Adipocyte (in vitro differentiated cells): ENCODE measurements at regions not wholly inside any gene's neighbourhood (a gene's known extent, or its start where the extent isn't known, plus 50 kb on each side); places are given as distances from the start of the nearest gene placed in this dataset.

Experiments used
- DNase-seq: peaks from one replicate; pipeline ENCODE4 v3.0.0-alpha.2; 2015; ENCODE audit warnings: low read depth
- H3K27me3 ChIP-seq: replicated peaks from 2 replicates; pipeline ENCODE4 v1.7.0; 2013; ENCODE audit warnings: mild to moderate bottlenecking, low read length, moderate library complexity; ENCODE audit not compliant: control insufficient read depth, insufficient read depth
- H3K36me3 ChIP-seq: 2 replicates; pipeline ENCODE4 v1.7.0; 2013; ENCODE audit warnings: low read length, mild to moderate bottlenecking, moderate library complexity; ENCODE audit not compliant: control insufficient read depth, insufficient read depth, severe bottlenecking
- H3K4me1 ChIP-seq: 2 replicates; pipeline ENCODE4 v1.7.0; 2013; ENCODE audit warnings: mild to moderate bottlenecking, low read length, moderate library complexity; ENCODE audit not compliant: control insufficient read depth, insufficient read depth
- H3K4me3 ChIP-seq: 2 replicates; pipeline ENCODE4 v1.7.0; 2013; ENCODE audit warnings: mild to moderate bottlenecking, low read length, moderate library complexity
- H3K9ac ChIP-seq: 2 replicates; pipeline ENCODE4 v1.7.0; 2013; ENCODE audit warnings: mild to moderate bottlenecking, low read length, moderate library complexity
- H3K9me3 ChIP-seq: 2 replicates; pipeline ENCODE4 v1.7.0; 2013; ENCODE audit warnings: mild to moderate bottlenecking, low read length, moderate library complexity; ENCODE audit not compliant: control insufficient read depth

- no peaks in the 10 kb centered on the region for H3K9me3 ChIP-seq
- H3K4me3 ChIP-seq: no peak overlapping the region
- H3K4me1 ChIP-seq: no peaks in the 10 kb centered on the region
- no peaks in the 10 kb centered on the region for H3K36me3 ChIP-seq
- no peaks in the 10 kb centered on the region for H3K27me3 ChIP-seq
- no peak overlapping the region for H3K9ac ChIP-seq
- no peak for DNase-seq
Observed at GRCh38 chr14:100454437-100454836, 131.3 kb downstream of the SLC25A47 start.

- no peaks in the 10 kb centered on the region for H3K36me3 ChIP-seq
- H3K4me1 ChIP-seq: no peaks in the 10 kb centered on the region
- no peak overlapping the region for H3K9ac ChIP-seq
- no peak overlapping the region for H3K4me3 ChIP-seq
- H3K9me3 ChIP-seq: no peaks in the 10 kb centered on the region
- H3K27me3 ChIP-seq: peaks cover 6% of the 10 kb centered on the region
- DNase-seq: no peak
Observed at GRCh38 chr14:100463937-100464336, 123.3 kb downstream of the BEGAIN start.

- H3K9me3 ChIP-seq: no peaks in the 10 kb centered on the region
- no peak for DNase-seq
- peaks cover 9% of the 10 kb centered on the region for H3K36me3 ChIP-seq
- H3K27me3 ChIP-seq: peaks cover 6% of the 10 kb centered on the region
- H3K4me1 ChIP-seq: no peaks in the 10 kb centered on the region
- H3K9ac ChIP-seq: no peak overlapping the region
- no peak overlapping the region for H3K4me3 ChIP-seq
Observed at GRCh38 chr14:100466111-100466856, 120.9 kb downstream of the BEGAIN start.

GRCh38 chr14:100467046-100467750 is 120.0 kb downstream of the BEGAIN start:
- Histone ChIP-seq H3K4me3 (no peak overlapping the region), H3K9me3 (no peaks in the 10 kb centered on the region), H3K36me3 (peaks cover 9% of the 10 kb centered on the region), H3K27me3 (peaks cover 6% of the 10 kb centered on the region), H3K9ac (no peak overlapping the region), H3K4me1 (no peaks in the 10 kb centered on the region)
- DNase-seq: no peak

GRCh38 chr14:100467939-100468338 is 119.3 kb downstream of the BEGAIN start:
- H3K9ac ChIP-seq: no peak overlapping the region
- no peak for DNase-seq
- no peaks in the 10 kb centered on the region for H3K4me1 ChIP-seq
- peaks cover 6% of the 10 kb centered on the region for H3K27me3 ChIP-seq
- no peak overlapping the region for H3K4me3 ChIP-seq
- peaks cover 9% of the 10 kb centered on the region for H3K36me3 ChIP-seq
- no peaks in the 10 kb centered on the region for H3K9me3 ChIP-seq

GRCh38 chr14:100468557-100468956 is 118.7 kb downstream of the BEGAIN start:
- peaks cover 9% of the 10 kb centered on the region for H3K36me3 ChIP-seq
- no peak for DNase-seq
- H3K9ac ChIP-seq: no peak overlapping the region
- no peaks in the 10 kb centered on the region for H3K9me3 ChIP-seq
- no peaks in the 10 kb centered on the region for H3K4me1 ChIP-seq
- H3K27me3 ChIP-seq: peaks cover 4% of the 10 kb centered on the region
- no peak overlapping the region for H3K4me3 ChIP-seq

- Histone ChIP-seq H3K9me3 (no peaks in the 10 kb centered on the region), H3K4me1 (peaks cover 8% of the 10 kb centered on the region), H3K36me3 (peaks cover 9% of the 10 kb centered on the region), H3K9ac (no peak overlapping the region), H3K4me3 (no peak overlapping the region), H3K27me3 (no peaks in the 10 kb centered on the region)
- DNase-seq: no peak
Observed at GRCh38 chr14:100469632-100470522, 117.3 kb downstream of the BEGAIN start.

GRCh38 chr14:100470523-100470897 is 116.7 kb downstream of the BEGAIN start:
- no peaks in the 10 kb centered on the region for H3K27me3 ChIP-seq
- H3K4me3 ChIP-seq: no peak overlapping the region
- H3K4me1 ChIP-seq: peaks cover 8% of the 10 kb centered on the region
- peaks cover 9% of the 10 kb centered on the region for H3K36me3 ChIP-seq
- H3K9ac ChIP-seq: no peak overlapping the region
- H3K9me3 ChIP-seq: no peaks in the 10 kb centered on the region
- DNase-seq: no peak

GRCh38 chr14:100471441-100472093 is 115.7 kb downstream of the BEGAIN start:
- no peaks in the 10 kb centered on the region for H3K27me3 ChIP-seq

GRCh38 chr14:100472094-100472455 is 115.1 kb downstream of the BEGAIN start:
- peaks cover 8% of the 10 kb centered on the region for H3K4me1 ChIP-seq
- no peak overlapping the region for H3K9ac ChIP-seq
- no peaks in the 10 kb centered on the region for H3K27me3 ChIP-seq
- no peak for DNase-seq
- no peak overlapping the region for H3K4me3 ChIP-seq
- H3K36me3 ChIP-seq: peaks cover 9% of the 10 kb centered on the region
- H3K9me3 ChIP-seq: no peaks in the 10 kb centered on the region

More at GRCh38 chr14:100471441-100472093, 115.7 kb downstream of the BEGAIN start:
- H3K9ac ChIP-seq: no peak overlapping the region
- DNase-seq: no peak
- H3K4me1 ChIP-seq: peaks cover 8% of the 10 kb centered on the region
- peaks cover 9% of the 10 kb centered on the region for H3K36me3 ChIP-seq
- no peaks in the 10 kb centered on the region for H3K9me3 ChIP-seq
- no peak overlapping the region for H3K4me3 ChIP-seq

- Histone ChIP-seq H3K4me1 (peaks cover 8% of the 10 kb centered on the region), H3K27me3 (no peaks in the 10 kb centered on the region), H3K4me3 (no peak overlapping the region), H3K36me3 (peaks cover 9% of the 10 kb centered on the region), H3K9me3 (no peaks in the 10 kb centered on the region), H3K9ac (no peak overlapping the region)
- DNase-seq: no peak
Observed at GRCh38 chr14:100472491-100472890, 114.7 kb downstream of the BEGAIN start.
